RWPE2 (cell line): ENCODE measurements at regions not wholly inside any gene's neighbourhood (a gene's known extent, or its start where the extent isn't known, plus 50 kb on each side); places are given as distances from the start of the nearest gene placed in this dataset.

Experiments used
- ATAC-seq: fragments of 200-7000 bp; cut with Tn5 transposase; 3 replicates; pipeline ENCODE4 v1.9.1; 2021; ENCODE audit warnings: low read depth
- DNase-seq: peaks from one replicate; pipeline ENCODE4 v3.0.0-alpha.2; 2020; ENCODE audit warnings: low spot score
- H3K27ac ChIP-seq: fragments of 450-650 bp; 2 replicates; pipeline ENCODE4 v1.5.1; 2017; ENCODE audit warnings: mild to moderate bottlenecking; ENCODE audit not compliant: poor library complexity, severe bottlenecking
- H3K27me3 ChIP-seq: fragments of 250-450 bp; sonication (Bioruptor Pico); 2 replicates; pipeline ENCODE4 v1.5.1; 2021; ENCODE audit warnings: mild to moderate bottlenecking, moderate library complexity; ENCODE audit not compliant: insufficient read depth, poor library complexity, severe bottlenecking
- H3K36me3 ChIP-seq: fragments of 250-450 bp; sonication (Bioruptor Pico); 2 replicates; pipeline ENCODE4 v1.5.1; 2020; ENCODE audit warnings: low read depth, mild to moderate bottlenecking, moderate library complexity
- H3K4me1 ChIP-seq: fragments of 250-450 bp; sonication (Bioruptor Pico); 2 replicates; pipeline ENCODE4 v1.5.1; 2021; ENCODE audit warnings: mild to moderate bottlenecking, moderate library complexity; ENCODE audit not compliant: insufficient read depth, poor library complexity, severe bottlenecking
- H3K4me3 ChIP-seq: fragments of 250-450 bp; sonication (Bioruptor Pico); 2 replicates; pipeline ENCODE4 v1.5.1; 2021; ENCODE audit warnings: mild to moderate bottlenecking, moderate library complexity; ENCODE audit not compliant: severe bottlenecking
- H3K9me3 ChIP-seq: fragments of 250-450 bp; sonication (Bioruptor Pico); 2 replicates; pipeline ENCODE4 v1.5.1; 2021; ENCODE audit warnings: mild to moderate bottlenecking, moderate library complexity; ENCODE audit not compliant: severe bottlenecking
- CTCF ChIP-seq: fragments of 450-650 bp; IDR thresholded peaks from one replicate; pipeline ENCODE4 v1.5.1; 2017; ENCODE audit warnings: mild to moderate bottlenecking, moderate library complexity; ENCODE audit not compliant: poor library complexity, severe bottlenecking

DNA sequence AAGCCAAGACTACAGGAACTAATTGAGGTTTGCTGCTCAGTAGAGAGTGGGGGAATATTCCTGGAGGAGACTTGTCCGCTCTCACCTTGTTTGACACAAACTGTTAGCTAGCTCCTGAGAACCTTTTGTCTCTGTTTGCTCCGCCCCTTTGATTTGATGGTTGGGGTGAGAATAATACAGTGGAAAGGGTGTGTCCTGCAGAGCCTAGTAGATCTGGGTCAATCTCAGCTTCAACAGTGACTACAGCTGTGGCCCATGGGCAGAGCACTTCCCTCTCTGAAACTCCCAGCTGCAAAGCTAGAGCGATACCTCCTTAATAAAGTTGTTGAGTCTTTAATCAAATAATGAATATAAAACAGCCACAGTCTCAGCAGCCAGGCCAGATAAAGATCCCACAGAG lies 576.7 kb downstream of the DIAPH3 start:
- H3K9me3 ChIP-seq, result no peaks in the 10 kb centered on the region
- no peak for TF ChIP-seq CTCF
- DNase-seq (no peak), ATAC-seq (no peak)
- no peaks in the 10 kb centered on the region for H3K4me1 ChIP-seq
- no peak overlapping the region for H3K4me3 ChIP-seq
- peaks cover 4% of the 10 kb centered on the region for H3K27me3 ChIP-seq
- no peaks in the 10 kb centered on the region for H3K36me3 ChIP-seq
- no peak overlapping the region for H3K27ac ChIP-seq

DNA sequence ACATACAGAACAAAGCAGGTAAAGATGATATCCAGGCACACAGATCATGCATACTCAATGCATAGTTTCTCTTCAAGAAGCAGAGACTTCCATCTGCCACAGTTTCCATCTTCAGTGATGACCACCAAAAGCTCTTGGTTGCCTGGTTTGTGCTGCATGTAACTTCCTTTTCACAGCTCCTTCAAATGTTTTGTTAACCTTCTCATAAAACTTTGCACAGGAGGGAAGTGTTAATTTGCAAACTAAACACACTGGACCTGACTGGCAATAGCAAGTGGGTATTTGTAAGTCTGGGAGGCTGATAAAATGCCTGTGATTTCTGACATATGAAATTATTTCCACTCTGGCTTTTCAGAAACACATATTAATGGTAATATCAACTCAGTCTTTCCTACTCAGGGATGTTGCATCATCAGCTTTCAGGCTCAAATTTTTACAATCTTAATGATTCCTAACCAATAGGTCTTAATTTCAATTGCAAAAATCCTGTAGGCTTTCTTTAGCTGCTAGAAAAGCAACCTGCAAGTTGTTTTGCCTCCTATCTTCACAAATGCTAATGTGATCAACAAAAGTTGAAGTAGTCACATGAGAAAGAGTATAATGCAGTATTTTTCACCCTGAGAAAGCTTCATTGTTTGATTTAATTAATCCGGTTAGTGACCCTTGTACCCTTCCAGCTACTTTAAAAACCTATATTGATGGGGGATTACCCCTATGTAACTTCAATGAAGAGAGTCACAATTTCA lies 575.6 kb downstream of the DIAPH3 start:
- Histone ChIP-seq H3K27ac (no peak overlapping the region), H3K27me3 (peaks cover 4% of the 10 kb centered on the region), H3K36me3 (no peaks in the 10 kb centered on the region), H3K4me3 (no peak overlapping the region), H3K9me3 (no peaks in the 10 kb centered on the region), H3K4me1 (no peaks in the 10 kb centered on the region)
- DNase-seq (no peak), ATAC-seq (no peak)
- TF ChIP-seq CTCF, result no peak

GRCh38 chr13:59588717-59589067 lies 575.0 kb downstream of the DIAPH3 start:
- Histone ChIP-seq H3K9me3 (no peaks in the 10 kb centered on the region), H3K36me3 (no peaks in the 10 kb centered on the region), H3K4me1 (no peaks in the 10 kb centered on the region), H3K27ac (no peak overlapping the region), H3K27me3 (peaks cover 4% of the 10 kb centered on the region), H3K4me3 (no peak overlapping the region)
- no peak for ATAC-seq
- TF ChIP-seq CTCF, result no peak
- no peak for DNase-seq

GRCh38 chr13:59601993-59602392 lies 561.7 kb downstream of the DIAPH3 start:
- H3K9me3 ChIP-seq, result no peaks in the 10 kb centered on the region
- no peaks in the 10 kb centered on the region for H3K36me3 ChIP-seq
- no peak overlapping the region for H3K27ac ChIP-seq
- ATAC-seq (no peak), DNase-seq (no peak)
- H3K4me1 ChIP-seq, result no peaks in the 10 kb centered on the region
- H3K4me3 ChIP-seq, result no peak overlapping the region
- TF ChIP-seq CTCF, result no peak
- no peaks in the 10 kb centered on the region for H3K27me3 ChIP-seq

DNA sequence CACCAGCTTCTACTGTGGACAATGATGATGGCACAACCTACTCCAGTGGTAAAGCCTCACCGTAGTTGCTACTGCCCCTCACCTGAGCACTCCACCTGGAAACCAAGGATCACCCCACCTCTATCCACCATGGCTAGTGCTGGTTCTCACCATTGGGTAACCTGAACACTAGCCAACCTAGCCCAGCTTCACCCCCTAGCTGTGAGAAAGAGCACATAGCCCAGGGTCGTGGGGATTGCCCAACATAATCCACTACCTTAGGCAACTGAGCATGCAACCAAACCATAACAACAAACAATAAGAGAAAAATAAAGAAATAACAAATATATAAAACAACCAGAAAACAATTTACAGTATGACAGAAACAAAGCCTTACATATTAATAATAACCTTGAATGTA lies 560.1 kb downstream of the DIAPH3 start:
- no peaks in the 10 kb centered on the region for H3K9me3 ChIP-seq
- H3K27ac ChIP-seq, result no peak overlapping the region
- TF ChIP-seq CTCF, result no peak
- DNase-seq (no peak), ATAC-seq (no peak)
- no peak overlapping the region for H3K4me3 ChIP-seq
- H3K27me3 ChIP-seq, result no peaks in the 10 kb centered on the region
- H3K36me3 ChIP-seq, result no peaks in the 10 kb centered on the region
- no peaks in the 10 kb centered on the region for H3K4me1 ChIP-seq
